Suprapubic skin (tissue), 4 donors: ENCODE measurements at regions not wholly inside any gene's neighbourhood (a gene's known extent, or its start where the extent isn't known, plus 50 kb on each side); places are given as distances from the start of the nearest gene placed in this dataset.

ENCODE experiments used
- DNase-seq, 2 donors: peaks; one replicate each; pipeline ENCODE4 v3.0.0-alpha.2; 2019; ENCODE audit warnings: low spot score in 2 of 2
- H3K27ac ChIP-seq: fragments of 200-600 bp; sonication (generic); one replicate; pipeline ENCODE4 v1.5.1; 2019
- H3K27me3 ChIP-seq: fragments of 200-600 bp; sonication (generic); one replicate; pipeline ENCODE4 v1.5.1; 2019
- H3K36me3 ChIP-seq: fragments of 200-600 bp; sonication (generic); one replicate; pipeline ENCODE4 v1.5.1; 2019
- H3K4me1 ChIP-seq: fragments of 200-600 bp; sonication (generic); one replicate; pipeline ENCODE4 v1.5.1; 2019
- H3K4me3 ChIP-seq: fragments of 200-600 bp; sonication (generic); one replicate; pipeline ENCODE4 v1.5.1; 2019; ENCODE audit warnings: mild to moderate bottlenecking
- H3K9me3 ChIP-seq: fragments of 200-600 bp; sonication (generic); one replicate; pipeline ENCODE4 v1.5.1; 2019
- EP300 ChIP-seq: sonication (generic); formaldehyde crosslinking; IDR thresholded peaks from one replicate; pipeline ENCODE4 v1.6.1; 2017; ENCODE audit warnings: antibody characterized with exemption
- POLR2A ChIP-seq, 2 donors: fragments of 450-650 bp; IDR thresholded peaks; one replicate each; pipeline ENCODE4 v1.6.1; 2017; ENCODE audit warnings: antibody characterized with exemption in 2 of 2, mild to moderate bottlenecking in 2 of 2, moderate library complexity in 2 of 2
- POLR2AphosphoS5 ChIP-seq, 3 donors: sonication (generic); formaldehyde crosslinking; IDR thresholded peaks; one replicate each; pipeline ENCODE4 v1.6.1; 2017; ENCODE audit warnings: antibody characterized with exemption in 3 of 3
- WGBS: methylation state at CpG from one replicate; pipeline ENCODE4 v1.1.5; 2018; 5-methylcytosine and 5-hydroxymethylcytosine counted together
- TF ChIP-seq, protein P1 (sequence below), 2 donors: fragments of 200-600 bp in 1 of 2; fragments of 450-650 bp in 1 of 2; sonication (generic) in 1 of 2; IDR thresholded peaks; one replicate each; pipeline ENCODE4 v1.5.1; 2016 to 2019; ENCODE audit warnings: antibody characterized with exemption in 2 of 2, mild to moderate bottlenecking in 1 of 2, moderate library complexity in 1 of 2

DNA sequence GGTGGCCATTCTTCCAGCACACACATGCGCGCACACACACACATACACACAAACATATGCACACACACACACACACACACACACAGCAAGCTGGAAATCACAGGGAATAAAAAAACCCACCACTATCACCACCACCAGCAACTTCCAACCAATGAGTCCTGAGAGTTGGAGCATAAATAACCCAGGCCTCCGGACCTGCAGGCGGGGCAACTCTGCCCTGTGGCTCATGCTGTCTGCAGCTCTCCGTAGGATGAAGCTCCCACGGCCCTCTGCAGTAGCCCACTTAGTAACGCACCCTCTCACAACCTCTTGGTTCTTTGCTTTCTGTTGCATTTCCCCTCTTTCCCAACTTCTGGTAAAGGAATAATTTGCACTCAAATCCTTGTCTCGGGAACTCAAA is 275.2 kb downstream of the PREX1 start:
- WGBS, result 76% methylated on average over 8 of the region's 8 CpGs
- Histone ChIP-seq H3K27me3 (peaks cover 4% of the 10 kb centered on the region), H3K4me1 (no peaks in the 10 kb centered on the region), H3K36me3 (no peaks in the 10 kb centered on the region), H3K4me3 (no peak overlapping the region), H3K9me3 (no peaks in the 10 kb centered on the region), H3K27ac (no peak overlapping the region)
- DNase-seq, result no peak
- TF ChIP-seq EP300 (no peak), POLR2AphosphoS5 (IDR thresholded peaks at IDR 0.05) (no peak), POLR2A (IDR thresholded peaks at IDR 0.05) (no peak)
- TF ChIP-seq, protein P1, sequence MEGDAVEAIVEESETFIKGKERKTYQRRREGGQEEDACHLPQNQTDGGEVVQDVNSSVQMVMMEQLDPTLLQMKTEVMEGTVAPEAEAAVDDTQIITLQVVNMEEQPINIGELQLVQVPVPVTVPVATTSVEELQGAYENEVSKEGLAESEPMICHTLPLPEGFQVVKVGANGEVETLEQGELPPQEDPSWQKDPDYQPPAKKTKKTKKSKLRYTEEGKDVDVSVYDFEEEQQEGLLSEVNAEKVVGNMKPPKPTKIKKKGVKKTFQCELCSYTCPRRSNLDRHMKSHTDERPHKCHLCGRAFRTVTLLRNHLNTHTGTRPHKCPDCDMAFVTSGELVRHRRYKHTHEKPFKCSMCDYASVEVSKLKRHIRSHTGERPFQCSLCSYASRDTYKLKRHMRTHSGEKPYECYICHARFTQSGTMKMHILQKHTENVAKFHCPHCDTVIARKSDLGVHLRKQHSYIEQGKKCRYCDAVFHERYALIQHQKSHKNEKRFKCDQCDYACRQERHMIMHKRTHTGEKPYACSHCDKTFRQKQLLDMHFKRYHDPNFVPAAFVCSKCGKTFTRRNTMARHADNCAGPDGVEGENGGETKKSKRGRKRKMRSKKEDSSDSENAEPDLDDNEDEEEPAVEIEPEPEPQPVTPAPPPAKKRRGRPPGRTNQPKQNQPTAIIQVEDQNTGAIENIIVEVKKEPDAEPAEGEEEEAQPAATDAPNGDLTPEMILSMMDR (IDR thresholded peaks at IDR 0.05), result no peak

DNA sequence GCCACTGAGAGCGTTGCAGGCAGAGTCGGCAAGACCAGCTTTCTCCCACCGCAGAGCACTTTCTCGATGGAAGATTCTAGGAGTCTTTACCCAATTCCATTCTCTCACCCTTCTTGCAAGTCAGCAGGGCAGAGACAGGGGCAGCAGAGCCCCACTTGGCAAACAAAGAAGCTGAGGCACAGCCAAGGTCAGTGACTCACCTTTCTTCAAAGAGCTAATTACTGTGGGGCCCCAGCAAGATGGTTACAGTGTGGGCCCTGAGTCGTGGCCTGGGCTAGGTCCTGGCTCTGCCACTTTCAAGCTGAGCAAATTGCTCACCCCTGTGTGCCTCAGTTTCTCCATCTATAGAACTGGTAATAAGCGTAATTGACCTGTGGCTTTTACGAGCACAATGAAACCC is 277.0 kb downstream of the PREX1 start:
- WGBS, result 88% methylated on average over 7 of the region's 7 CpGs
- H3K9me3 ChIP-seq, result no peaks in the 10 kb centered on the region
- H3K4me3 ChIP-seq, result no peak overlapping the region
- TF ChIP-seq POLR2AphosphoS5 (IDR thresholded peaks at IDR 0.05), result no peak
- TF ChIP-seq EP300, result no peak
- TF ChIP-seq, protein P1 (IDR thresholded peaks at IDR 0.05), result no peak
- TF ChIP-seq POLR2A (IDR thresholded peaks at IDR 0.05), result no peak
- H3K4me1 ChIP-seq, result no peaks in the 10 kb centered on the region
- DNase-seq, result no peak
- no peak overlapping the region for H3K27ac ChIP-seq
- H3K27me3 ChIP-seq, result no peaks in the 10 kb centered on the region
- H3K36me3 ChIP-seq, result no peaks in the 10 kb centered on the region

GRCh38 chr20:48547664-48548063 is 280.1 kb downstream of the PREX1 start:
- no peaks in the 10 kb centered on the region for H3K4me1 ChIP-seq
- no peak overlapping the region for H3K4me3 ChIP-seq
- WGBS, result 92% methylated on average over 7 of the region's 7 CpGs
- H3K27ac ChIP-seq, result no peak overlapping the region
- TF ChIP-seq, protein P1 (IDR thresholded peaks at IDR 0.05), result no peak
- TF ChIP-seq EP300, result no peak
- TF ChIP-seq POLR2AphosphoS5 (IDR thresholded peaks at IDR 0.05), result no peak
- peaks cover 27% of the 10 kb centered on the region for H3K27me3 ChIP-seq
- H3K9me3 ChIP-seq, result no peaks in the 10 kb centered on the region
- DNase-seq, result no peak
- no peaks in the 10 kb centered on the region for H3K36me3 ChIP-seq

GRCh38 chr20:48544402-48545339 is 283.1 kb downstream of the PREX1 start:
- no peak for TF ChIP-seq POLR2AphosphoS5 (IDR thresholded peaks at IDR 0.05)
- TF ChIP-seq POLR2A (IDR thresholded peaks at IDR 0.05), result no peak
- TF ChIP-seq, protein P1 (IDR thresholded peaks at IDR 0.05), result no peak
- no peak for TF ChIP-seq EP300
- WGBS, result 38% methylated on average over 6 of the region's 6 CpGs
- Histone ChIP-seq H3K4me1 (no peaks in the 10 kb centered on the region), H3K4me3 (no peak overlapping the region), H3K27ac (no peak overlapping the region), H3K9me3 (no peaks in the 10 kb centered on the region), H3K27me3 (peaks cover 53% of the 10 kb centered on the region), H3K36me3 (no peaks in the 10 kb centered on the region)
- DNase-seq, result no peak

DNA sequence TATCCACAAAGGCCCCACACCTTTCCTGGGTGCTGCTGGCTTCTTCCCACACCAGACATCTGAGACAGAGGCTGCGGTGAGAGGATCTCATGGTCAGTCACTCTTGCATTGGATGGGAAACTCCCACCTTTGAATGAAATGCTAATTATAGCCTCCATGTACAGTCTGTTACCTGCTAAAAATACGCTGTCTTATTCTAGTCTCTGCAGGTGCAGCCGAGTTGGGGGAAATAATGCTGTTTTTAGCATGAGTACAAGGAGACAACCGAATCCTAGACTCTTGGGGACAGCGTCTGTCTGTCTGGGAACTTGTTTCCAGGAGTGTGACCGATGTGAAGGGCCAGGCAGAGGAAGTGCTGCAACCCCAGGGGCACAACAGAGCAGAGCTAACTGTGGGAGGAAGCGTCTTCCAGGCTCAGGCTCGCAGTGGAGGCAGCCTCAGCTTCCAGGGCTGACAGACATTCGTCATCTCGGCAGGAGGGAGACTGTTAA is 286.2 kb downstream of the PREX1 start:
- Histone ChIP-seq H3K36me3 (no peaks in the 10 kb centered on the region), H3K27ac (no peak overlapping the region), H3K9me3 (no peaks in the 10 kb centered on the region), H3K27me3 (peaks cover 60% of the 10 kb centered on the region), H3K4me1 (no peaks in the 10 kb centered on the region), H3K4me3 (no peak overlapping the region)
- TF ChIP-seq POLR2A (IDR thresholded peaks at IDR 0.05) (no peak), POLR2AphosphoS5 (IDR thresholded peaks at IDR 0.05) (no peak), EP300 (no peak)
- TF ChIP-seq, protein P1 (IDR thresholded peaks at IDR 0.05), result no peak
- no peak for DNase-seq
- WGBS, result 41% methylated on average over 7 of the region's 10 CpGs
